ENCODE measurements at regions not wholly inside any gene's neighbourhood (a gene's known extent, or its start where the extent isn't known, plus 50 kb on each side); places are given as distances from the start of the nearest gene placed in this dataset.
"Not testable (repeated sequence)": the region's sequence is repeated elsewhere in the genome, so short reads cannot be mapped to it uniquely, and the experiment has no call there.

DNA sequence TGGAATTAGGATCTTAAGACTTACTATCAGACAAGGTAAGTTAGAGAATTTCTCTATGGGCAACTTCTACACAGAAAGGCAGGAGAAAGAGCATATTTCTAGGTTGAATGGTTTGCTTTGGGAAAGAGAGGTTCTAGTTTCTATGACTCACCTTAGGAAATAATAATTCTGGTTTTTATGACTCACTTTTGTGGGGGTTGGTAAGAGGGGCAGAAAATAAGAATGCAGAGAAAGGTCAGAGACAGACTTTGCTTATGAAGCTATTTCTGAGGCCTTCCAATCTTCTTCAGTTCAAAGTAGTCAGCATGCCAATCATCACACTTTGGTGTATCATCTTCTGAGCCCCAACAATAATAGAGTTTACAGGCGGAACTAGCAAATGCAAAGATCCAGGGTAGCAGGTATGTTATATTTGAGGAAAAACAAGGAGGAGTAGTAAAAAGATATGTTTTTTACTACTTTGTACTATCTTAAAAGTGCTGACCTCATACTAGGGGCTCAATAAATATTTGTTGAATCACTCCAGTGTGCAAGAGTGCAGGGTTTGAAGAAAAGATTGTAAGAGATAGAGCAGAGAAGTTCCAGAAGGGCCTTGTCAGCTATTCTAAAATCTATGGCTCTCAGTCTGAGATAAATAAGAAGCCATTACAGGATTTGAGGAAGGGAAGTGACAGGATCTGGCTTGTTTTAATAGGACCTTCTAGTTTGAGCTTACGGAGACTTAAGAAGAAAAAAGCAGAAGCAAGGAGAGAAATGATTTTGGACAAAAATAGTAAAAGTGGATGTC is 56.7 kb upstream of the LRFN5 start:
- DNase-seq (ENCODE audit: low read depth in 4 of 4, low spot score in 2 of 4): no peak

DNA sequence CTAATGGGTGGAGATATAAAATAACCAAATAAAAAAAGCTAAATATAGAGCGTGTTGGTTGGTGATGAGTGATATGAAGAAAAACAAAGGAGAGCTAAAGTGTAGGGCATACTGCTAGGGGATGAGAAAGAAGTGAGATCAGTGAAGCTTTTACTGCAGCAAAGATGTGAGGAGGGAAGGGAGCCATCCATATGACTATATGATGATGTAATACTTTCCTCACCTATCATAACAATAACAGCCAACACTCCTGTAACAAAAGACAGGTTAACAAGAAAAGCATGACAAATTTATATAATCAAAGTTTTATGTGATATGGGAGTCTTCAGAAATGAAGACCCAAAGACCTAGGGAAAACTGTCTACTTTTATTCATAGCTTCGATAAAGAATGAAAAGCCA is 57.4 kb upstream of the LRFN5 start:
- no peak for DNase-seq (ENCODE audit: low read depth in 4 of 4, low spot score in 2 of 4)

DNA sequence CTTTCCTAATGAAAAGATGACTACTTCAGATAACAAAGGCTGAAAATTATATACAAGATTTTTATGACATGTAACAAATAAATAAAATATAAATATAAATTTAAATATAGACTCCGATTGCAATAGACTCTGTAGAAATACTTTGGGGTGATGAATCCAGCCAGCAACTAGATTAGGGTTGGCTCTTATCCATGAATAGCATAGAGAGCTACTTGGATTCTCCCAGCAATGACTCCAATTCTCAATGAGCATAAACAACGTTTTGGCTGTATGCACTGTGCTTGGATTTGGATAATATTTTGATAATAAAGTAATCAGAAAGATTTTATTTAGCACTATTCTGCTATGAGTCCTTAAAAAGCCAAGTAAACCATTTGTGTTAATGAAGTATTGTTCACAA is 58.0 kb upstream of the LRFN5 start:
- no peak for DNase-seq (ENCODE audit: low read depth in 4 of 4, low spot score in 2 of 4)

DNA sequence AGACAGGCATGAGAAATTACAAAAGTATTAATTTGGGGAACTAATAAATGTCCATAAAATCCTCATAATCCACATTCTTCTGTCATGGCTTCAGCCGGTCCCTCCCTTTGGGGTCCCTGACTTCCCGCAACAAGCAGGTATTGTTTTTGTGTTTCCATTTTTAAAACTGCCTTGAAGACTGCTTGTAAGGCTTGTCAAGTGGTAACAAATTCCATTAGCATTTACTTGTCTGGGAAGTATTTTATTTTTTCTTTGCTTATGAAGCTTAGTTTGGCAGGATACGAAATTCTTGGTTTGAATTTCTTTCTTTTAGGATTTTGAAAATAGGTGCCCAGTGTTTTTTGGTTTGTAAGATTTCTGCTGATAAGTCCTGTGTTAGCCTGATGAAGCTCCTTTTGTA is 65.3 kb upstream of the LRFN5 start:
- DNase-seq (ENCODE audit: low read depth in 4 of 4, low spot score in 2 of 4): no peak

DNA sequence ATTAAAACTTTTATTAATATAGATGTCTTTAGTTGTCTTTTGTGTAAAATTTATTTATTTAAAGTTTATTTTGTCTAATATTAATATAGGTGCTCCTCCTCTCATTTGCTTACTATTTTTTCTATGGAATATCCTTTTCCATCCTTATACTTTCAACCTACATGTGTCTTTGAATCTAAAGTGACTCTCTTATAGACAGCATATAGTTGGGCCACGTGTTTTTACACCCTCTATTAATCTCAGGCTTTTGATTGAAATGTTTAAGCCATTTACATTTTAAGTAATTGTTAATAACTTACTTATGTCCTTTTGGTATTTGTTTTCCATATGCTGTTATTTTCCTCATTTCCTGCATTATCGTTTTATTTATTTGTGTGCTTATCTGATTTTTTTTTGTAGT is 74.4 kb upstream of the LRFN5 start:
- DNase-seq (ENCODE audit: low read depth in 4 of 4, low spot score in 2 of 4): no peak

DNA sequence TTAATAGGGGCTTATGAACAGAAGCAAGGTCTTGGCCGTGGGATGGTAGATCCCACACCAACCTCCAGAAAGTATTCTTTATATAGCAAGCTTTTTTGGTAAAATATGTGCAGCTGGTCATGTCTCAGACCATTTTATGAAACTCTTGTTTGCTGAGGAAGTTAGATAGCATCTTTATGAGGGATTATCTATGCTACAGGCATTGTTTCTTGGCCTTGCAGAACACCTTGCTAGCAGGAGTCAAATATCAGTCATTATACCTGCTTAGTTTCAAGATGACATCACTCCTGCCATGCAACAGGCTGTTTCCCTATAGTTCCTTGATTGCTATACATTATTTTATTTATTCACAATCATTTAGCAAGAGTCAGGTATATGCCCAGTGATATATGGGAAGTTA is 84.8 kb upstream of the LRFN5 start:
- no peak for DNase-seq (ENCODE audit: low read depth in 4 of 4, low spot score in 2 of 4)

DNA sequence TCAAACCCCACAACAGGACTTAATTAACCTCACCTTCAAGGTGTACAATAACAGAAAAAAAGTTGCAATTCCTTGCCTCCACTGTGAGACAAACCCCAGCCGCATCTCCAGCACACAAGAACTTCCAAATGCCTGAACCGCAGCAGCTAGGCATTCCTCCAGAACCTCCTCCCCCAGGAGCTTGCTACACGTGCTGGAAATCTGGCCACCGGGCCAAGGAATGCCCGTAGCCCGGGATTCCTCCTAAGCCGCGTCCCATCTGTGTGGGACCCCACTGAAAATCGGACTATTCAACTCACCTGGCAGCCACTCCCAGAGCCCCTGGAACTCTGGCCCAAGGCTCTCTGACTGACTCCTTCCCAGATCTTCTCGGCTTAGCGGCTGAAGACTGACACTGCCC is 88.6 kb upstream of the LRFN5 start:
- not testable (repeated sequence) for DNase-seq (ENCODE audit: low read depth in 4 of 4, low spot score in 2 of 4)

DNA sequence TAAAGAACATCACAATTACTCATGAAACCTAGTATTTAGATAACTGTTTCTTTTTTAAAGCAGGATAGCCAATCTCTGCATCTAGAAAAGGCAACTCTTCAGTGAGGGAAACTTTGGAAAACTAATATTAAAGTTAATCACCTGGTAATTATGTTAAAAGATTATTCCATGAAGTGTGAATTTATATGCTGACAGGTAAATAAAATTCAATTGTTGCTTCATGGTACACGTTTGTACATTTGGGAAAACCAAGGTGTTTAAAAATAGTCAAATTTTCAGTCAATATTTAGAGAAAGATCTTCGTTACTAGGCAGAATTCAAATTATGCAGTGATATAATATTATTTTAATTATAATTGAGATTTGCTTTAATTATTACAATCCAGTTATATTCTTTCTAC is 100.1 kb upstream of the LRFN5 start:
- DNase-seq (ENCODE audit: low read depth in 4 of 4, low spot score in 2 of 4): no peak

DNA sequence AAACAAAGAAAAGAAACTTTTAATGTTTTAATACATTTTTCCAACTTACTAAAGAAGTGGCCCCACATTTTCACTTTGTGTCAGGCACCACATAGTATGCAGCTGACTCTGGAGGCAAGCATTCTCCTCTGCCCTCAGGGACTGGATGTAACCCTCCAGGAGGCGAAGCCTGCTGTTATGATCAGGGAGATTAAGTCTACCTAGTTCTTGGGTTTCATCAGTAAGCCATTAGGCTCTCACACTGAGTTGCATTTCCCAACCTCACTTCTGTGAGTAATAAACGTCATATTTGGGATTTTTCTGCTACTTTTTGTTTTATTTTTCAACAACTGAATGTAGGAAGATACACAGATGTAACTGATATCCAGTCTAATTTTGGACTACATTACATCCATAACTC is 101.2 kb upstream of the LRFN5 start:
- no peak for DNase-seq (ENCODE audit: low read depth in 4 of 4, low spot score in 2 of 4)

DNA sequence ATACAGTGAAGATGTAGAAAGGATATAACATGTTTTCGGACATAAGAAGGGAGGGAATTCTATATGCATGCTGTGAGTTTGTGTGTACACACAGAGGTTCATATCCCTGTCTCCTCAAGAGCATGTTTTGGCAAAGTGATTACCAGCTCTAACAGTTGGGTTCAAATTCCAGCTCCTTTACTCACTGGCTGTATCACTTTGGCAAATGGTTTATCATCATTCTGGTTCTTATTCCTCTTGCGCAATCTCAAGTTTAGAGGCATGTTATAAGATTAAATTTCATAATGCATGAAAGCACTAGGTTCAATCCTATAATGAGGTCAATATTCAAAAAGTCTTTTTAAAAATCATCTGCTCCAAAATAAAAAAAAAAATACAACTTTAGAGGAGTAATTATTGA is 107.7 kb upstream of the LRFN5 start:
- DNase-seq (ENCODE audit: low read depth in 4 of 4, low spot score in 2 of 4): no peak

DNA sequence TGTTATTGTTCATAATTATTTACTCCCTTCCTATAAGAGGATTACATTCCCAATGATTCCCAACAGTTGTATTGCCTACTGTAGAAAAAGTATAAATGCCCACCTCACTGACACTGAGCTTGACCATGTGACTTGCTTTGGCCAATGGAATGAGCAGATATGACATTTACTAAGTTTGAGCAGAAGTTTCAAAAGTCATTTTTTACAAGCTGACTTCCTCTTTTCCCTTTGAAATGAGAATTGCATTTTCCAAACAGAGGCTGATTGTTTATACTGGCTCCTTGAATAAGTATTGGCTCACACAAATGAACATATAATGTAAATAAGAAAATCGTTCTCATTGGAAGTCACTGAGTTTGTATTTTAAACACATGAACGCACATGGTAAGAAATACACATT is 116.4 kb upstream of the LRFN5 start:
- DNase-seq (ENCODE audit: low read depth in 4 of 4, low spot score in 2 of 4): no peak

DNA sequence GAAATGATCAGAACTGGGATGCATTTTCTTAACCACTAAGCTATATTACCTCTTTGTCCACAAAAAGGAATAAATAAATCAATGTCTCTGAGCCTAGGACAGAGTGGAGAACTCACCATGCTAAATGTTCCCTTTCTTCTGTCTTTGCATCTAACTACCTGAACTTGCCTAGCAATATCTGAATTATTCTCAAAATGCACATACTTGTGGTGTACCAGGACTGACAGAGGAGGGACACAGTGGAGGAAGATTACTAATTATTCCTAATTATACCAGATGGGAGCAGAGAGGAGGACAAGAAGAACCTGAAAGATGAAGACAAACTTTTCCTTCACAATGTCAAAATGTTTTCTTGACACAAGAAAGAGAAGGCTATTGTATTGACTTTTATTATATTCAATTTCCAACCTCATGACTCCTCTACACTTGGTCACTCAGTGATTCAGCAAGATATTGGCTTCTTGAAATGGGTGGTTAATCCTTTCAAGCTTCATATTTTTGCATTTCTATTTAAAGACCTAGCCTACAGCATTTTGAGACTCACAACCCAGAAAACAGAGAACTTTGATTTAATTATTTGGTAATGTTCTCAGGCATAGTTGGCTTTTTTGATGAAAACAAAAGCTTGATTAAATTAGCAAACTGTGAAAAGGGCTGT is 117.2 kb upstream of the LRFN5 start:
- DNase-seq (ENCODE audit: low read depth in 4 of 4, low spot score in 2 of 4): no peak

DNA sequence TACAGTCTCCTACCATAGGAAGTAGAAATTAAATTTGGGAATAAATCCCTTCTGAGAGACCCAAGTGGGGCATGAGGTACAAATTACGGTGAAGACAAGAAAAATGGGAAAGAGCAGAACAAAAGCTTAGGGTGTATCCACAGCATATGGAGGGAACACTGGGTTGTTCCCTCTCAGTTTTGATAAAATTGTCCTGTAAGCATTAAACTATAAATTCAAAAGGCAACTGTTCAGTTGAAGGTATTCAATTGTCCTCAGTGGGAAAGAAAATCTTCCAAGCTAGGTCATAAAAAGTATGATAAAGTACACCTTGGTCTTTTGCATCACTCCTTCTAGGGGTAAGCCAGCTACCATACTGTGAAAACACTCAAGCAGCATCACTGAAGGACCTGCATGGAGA is 118.3 kb upstream of the LRFN5 start:
- DNase-seq (ENCODE audit: low read depth in 4 of 4, low spot score in 2 of 4): no peak

DNA sequence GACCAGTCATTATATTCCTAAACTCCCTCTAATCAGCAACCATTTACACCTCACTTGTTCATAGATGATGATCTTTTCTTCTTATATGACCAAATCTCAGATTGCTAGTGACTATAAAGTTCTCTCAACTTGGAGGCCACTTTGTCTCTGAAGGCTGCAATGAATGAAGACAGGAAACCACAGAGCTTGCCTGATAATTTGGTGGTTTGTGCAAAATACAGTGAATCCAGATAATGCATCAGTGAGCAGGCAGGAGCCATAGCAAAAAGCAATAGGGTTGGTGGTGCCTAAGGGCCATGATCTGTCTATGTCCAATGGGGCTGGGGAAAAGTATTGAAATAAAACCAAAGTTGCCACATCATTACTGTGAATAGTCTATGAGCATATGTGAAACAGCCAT is 123.8 kb upstream of the LRFN5 start:
- no peak for DNase-seq (ENCODE audit: low read depth in 4 of 4, low spot score in 2 of 4)

DNA sequence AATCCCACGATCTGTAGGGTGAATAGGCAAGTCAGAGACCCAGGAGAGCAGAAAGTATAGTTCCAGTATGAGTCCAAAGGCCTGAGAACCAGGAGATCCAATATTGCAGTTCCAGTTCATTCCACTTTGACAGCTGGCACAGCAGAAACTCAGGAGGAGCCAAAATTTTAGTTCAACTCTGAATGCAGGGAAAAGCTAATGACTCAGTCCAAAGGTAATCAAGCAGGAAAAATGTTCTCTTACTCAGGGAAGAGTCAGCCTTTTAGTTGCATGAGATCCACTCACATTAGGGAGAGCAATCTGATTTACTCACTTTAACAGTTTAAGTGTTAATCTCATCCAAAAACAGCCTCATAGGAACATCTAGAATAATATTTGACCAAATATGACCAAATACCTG is 130.2 kb upstream of the LRFN5 start:
- no peak for DNase-seq (ENCODE audit: low read depth in 4 of 4, low spot score in 2 of 4)

DNA sequence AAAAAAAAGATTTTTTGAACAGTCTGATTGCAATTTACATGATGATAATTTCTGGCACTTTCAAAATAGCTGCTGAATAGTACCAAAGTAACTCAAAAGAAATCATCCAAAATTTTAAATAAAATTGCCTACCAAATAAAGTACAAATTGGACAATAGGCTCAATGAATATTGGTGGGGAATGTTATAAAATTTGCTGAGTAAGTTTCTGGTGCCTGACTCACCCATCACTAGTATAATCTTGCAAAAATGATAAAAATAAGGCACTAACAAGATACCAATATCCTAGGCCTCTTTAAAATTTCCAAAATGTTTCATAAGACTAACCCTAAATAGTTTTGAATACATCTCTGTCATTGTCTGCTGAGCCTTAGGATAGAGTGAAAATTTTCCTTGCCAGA is 145.3 kb upstream of the LRFN5 start:
- no peak for DNase-seq (ENCODE audit: low read depth in 4 of 4, low spot score in 2 of 4)

DNA sequence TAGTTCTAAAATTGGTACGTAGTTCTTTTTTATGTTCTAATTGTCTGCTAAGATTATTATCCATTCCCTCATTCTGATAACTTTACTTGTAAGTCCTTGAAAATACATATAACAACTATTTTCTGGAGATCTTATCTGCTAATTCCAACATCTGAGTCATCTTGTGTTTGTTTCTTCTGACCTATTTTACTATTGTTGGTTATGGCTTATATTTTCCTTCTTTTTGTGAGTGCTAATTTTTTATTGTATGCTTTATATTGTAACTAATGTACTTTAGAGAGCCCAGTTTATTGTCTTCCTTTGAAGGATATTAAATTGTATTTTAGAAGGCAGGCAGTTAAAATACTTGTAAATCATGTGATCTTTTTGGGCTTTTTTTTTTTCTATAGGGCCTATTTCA is 149.3 kb upstream of the LRFN5 start:
- DNase-seq (ENCODE audit: low read depth in 4 of 4, low spot score in 2 of 4): no peak

DNA sequence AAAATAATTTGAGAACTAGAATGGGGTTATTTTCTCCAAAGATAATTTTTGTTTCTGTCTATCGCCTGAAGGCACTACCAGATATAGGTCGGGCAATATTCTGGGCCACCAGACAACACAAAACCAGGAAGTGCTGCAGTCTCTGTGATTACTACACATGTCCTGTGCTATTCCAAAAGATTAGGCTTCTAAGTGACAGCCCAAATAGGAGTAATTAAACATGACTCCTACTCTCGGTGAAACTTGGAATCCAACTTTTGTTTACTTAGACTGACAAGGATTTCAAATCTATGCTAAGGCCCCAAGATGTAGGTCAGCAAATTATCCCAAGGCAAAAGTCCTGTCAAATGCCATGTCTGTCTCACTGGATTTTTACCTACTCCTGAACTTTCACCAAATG is 157.6 kb upstream of the LRFN5 start:
- DNase-seq (ENCODE audit: low read depth in 4 of 4, low spot score in 2 of 4): no peak

DNA sequence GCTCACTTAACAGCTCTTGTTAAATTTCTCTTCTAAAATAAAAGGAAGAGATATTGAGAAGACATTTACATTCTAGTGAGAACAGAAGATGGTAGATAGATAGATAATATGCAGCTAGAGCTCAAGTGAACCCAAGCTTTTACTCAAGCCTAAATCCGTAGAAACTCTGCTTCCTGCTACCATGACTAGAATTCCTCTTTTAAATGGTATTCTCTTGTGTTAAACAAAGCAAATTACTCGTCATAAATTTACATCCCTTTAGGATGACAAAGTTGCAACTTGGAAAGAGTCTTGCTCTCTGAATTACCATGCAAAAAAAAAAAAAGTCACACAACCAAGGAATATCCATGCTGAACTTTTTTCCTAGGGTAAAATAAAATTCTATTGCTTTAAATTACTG is 160.7 kb upstream of the LRFN5 start:
- DNase-seq (ENCODE audit: low read depth in 4 of 4, low spot score in 2 of 4): no peak

DNA sequence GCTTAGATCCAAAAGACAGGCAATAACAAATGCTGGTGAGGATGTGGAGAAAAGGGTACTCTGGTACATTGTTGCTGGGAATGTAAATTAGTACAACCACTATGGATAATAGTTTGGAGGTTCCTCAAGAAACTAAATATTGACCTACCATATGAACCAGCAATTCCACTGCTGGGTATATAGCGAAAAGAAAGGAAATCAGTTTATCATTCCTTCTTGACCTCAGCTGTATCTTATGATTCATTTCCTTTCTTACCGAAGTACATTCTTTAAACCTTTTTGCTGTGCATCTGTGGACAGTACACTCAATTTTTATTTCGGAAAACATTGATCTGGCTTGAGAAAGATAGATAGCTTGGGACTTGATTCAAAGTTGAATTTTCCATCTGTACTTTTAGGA is 183.2 kb upstream of the LRFN5 start:
- DNase-seq (ENCODE audit: low read depth in 4 of 4, low spot score in 2 of 4): no peak

DNA sequence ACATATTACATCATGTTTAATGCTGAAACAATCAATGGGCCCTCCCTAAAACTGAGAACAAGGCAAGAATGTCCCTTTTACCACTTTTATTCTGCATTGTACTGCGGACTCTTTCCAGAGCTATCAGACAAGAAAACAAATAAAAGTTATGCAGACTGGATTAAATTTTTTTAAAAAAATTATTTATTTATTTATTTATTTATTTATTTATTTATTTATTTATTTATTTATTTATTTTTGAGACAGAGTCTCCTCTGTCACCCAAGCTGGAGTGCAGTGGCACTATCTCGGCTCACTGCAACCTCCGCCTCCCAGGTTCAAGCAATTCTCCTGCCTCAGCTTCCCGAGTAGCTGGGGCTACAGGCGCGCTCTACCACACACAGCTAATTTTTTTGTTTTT is 185.4 kb upstream of the LRFN5 start:
- not testable (repeated sequence) for DNase-seq (ENCODE audit: low read depth in 4 of 4, low spot score in 2 of 4)

DNA sequence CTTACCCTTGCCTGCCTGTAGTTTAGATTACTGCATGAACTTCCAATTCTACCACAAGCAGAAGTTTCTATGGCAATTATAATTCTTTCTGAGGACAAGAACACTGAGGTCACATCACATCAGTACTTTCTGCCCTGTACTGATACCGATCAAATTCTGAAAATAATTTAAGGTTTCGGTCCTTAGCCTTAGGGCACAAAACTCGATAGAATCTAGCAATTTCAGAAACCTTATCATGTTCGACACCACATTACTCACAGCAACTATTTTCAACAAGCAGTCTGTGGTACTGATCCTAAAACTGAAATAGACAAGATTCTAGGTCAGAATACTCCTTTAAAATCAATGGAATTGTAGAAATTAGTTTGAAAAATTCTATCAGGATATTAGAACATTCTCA is 187.0 kb upstream of the LRFN5 start:
- no peak for DNase-seq (ENCODE audit: low read depth in 4 of 4, low spot score in 2 of 4)

DNA sequence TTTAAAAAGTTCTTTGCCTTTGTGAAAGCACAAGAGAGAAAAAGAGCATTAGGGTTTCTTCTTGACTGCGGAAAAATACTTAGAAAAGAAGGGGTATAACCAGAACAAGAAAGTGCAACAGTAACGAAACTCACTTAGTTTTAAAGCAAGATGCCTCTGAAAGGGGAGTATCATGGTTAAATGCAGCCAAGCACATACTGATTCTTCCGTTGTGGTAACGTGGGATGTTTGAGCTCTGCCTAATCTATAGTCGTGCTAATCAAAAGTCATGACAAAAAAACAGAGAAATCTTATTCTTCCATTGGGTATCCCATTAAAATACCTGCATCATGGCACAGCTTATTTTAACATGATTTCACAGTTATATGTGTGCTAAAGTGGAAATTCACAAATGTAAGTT is 187.8 kb upstream of the LRFN5 start:
- no peak for DNase-seq (ENCODE audit: low read depth in 4 of 4, low spot score in 2 of 4)

Measured in left renal cortex interstitium (tissue), 4 donors.